ENCODE measurements at regions not wholly inside any gene's neighbourhood (a gene's known extent, or its start where the extent isn't known, plus 50 kb on each side); places are given as distances from the start of the nearest gene placed in this dataset.

- no peaks in the 10 kb centered on the region for H3K36me3 ChIP-seq (ENCODE audit: control insufficient read depth in 2 of 2, insufficient read depth in 2 of 2, low read length in 1 of 2)
- intact Hi-C loops (cut with micrococcal nuclease; ENCODE audit: unreplicated experiment) (no loop called here), in situ Hi-C loops (cut with MboI) (no loop called here)
- ATAC-seq: no peak
- H3K9ac ChIP-seq (ENCODE audit: control insufficient read depth, insufficient read depth, low read length): no peak overlapping the region
- H3K9me3 ChIP-seq (replicated peaks; ENCODE audit: control insufficient read depth, insufficient read depth, low read length): no peaks in the 10 kb centered on the region
- no peak for DNase-seq (ENCODE audit: low read depth, low spot score)
- no peak overlapping the region for H2AFZ ChIP-seq (ENCODE audit: control insufficient read depth, low read depth, low read length)
- ChIA-PET SMC1A (ENCODE audit: uncharacterized antibody, unreplicated experiment) (interaction anchor here (1.2 kb wide), 1 partner anchor 11 kb away, joined by 3 read pairs; no protein-coding TSS in a partner anchor), CTCF (no interaction called here), POLR2A (no interaction called here), RAD21 (ENCODE audit: unreplicated experiment) (no interaction called here)
- no peak overlapping the region for H3K4me2 ChIP-seq (ENCODE audit: control insufficient read depth, insufficient read depth)
- no peaks in the 10 kb centered on the region for H3K79me2 ChIP-seq (ENCODE audit: control insufficient read depth, insufficient read depth, low read length)
- H3K27me3 ChIP-seq (replicated peaks in 1 of 2; ENCODE audit: control insufficient read depth in 2 of 2, insufficient read depth in 2 of 2, low read length in 1 of 2): no peaks in the 10 kb centered on the region
- H3K27ac ChIP-seq (ENCODE audit: control insufficient read depth, insufficient read depth): no peak overlapping the region
- no TSS peak for BruUV-seq (replicated peaks)
- WGBS (ENCODE audit: insufficient coverage, insufficient replicate concordance, low lambda C conversion rate, missing lambda C conversion rate): 27% methylated on average over 3 of the region's 3 CpGs
- no peak overlapping the region for H3K4me3 ChIP-seq
- no peaks in the 10 kb centered on the region for H3K4me1 ChIP-seq (ENCODE audit: control insufficient read depth, insufficient read depth, low read length)
- H4K20me1 ChIP-seq (ENCODE audit: control insufficient read depth, insufficient read depth): no peaks in the 10 kb centered on the region
- no peak for FAIRE-seq
- TF ChIP-seq E2F8 (IDR thresholded peaks at IDR 0.05; ENCODE audit: low read depth, partially characterized antibody) (no peak), NFXL1 (IDR thresholded peaks at IDR 0.05; ENCODE audit: borderline replicate concordance) (no peak), RBBP5 (conservative IDR thresholded peaks at IDR 0.05) (no peak), EGR1 (IDR thresholded peaks at IDR 0.05; ENCODE audit: borderline replicate concordance in 1 of 2, low read depth in 2 of 2, low read length in 2 of 2) (no peak), YBX1 (IDR thresholded peaks at IDR 0.05) (no peak), MLLT1 (IDR thresholded peaks at IDR 0.05) (no peak), BCL11A (IDR thresholded peaks at IDR 0.05; ENCODE audit: low read depth, low read length) (no peak), CBX5 (IDR thresholded peaks at IDR 0.05; ENCODE audit: low read depth) (no peak), IRF5 (IDR thresholded peaks at IDR 0.05; ENCODE audit: borderline replicate concordance) (no peak), TCF12 (IDR thresholded peaks at IDR 0.05; ENCODE audit: low read depth, low read length) (no peak), USF1 (IDR thresholded peaks at IDR 0.05; ENCODE audit: borderline replicate concordance, extremely low read length, insufficient read depth, low read depth, low read length) (no peak), TBL1XR1 (IDR thresholded peaks at IDR 0.05; ENCODE audit: low read depth, low read length) (no peak), FOXK2 (IDR thresholded peaks at IDR 0.05) (no peak), SREBF2 (IDR thresholded peaks at IDR 0.05; ENCODE audit: low read length) (no peak), ZBTB40 (IDR thresholded peaks at IDR 0.05; ENCODE audit: borderline replicate concordance) (no peak)
Observed at GRCh38 chr9:13879011-13879410, 434.9 kb downstream of the NFIB start.
